ENCODE measurements at regions not wholly inside any gene's neighbourhood (a gene's known extent, or its start where the extent isn't known, plus 50 kb on each side); places are given as distances from the start of the nearest gene placed in this dataset.
"Not testable (repeated sequence)": the region's sequence is repeated elsewhere in the genome, so short reads cannot be mapped to it uniquely, and the experiment has no call there.

GRCh38 chr6:11961923-11962322, 50.2 kb upstream of the HIVEP1 start:
- no peak for DNase-seq

GRCh38 chr6:11960909-11961779, 51.0 kb upstream of the HIVEP1 start:
- no peak for DNase-seq

- DNase-seq = no peak
Observed at GRCh38 chr6:11956781-11957180, 55.3 kb upstream of the HIVEP1 start.

- DNase-seq = no peak
Observed at GRCh38 chr6:11953641-11954040, 58.5 kb upstream of the HIVEP1 start.

GRCh38 chr6:11952316-11952715, 59.8 kb upstream of the HIVEP1 start:
- no peak for DNase-seq

GRCh38 chr6:11951868-11952267, 60.2 kb upstream of the HIVEP1 start:
- no peak for DNase-seq

- DNase-seq = no peak
Observed at GRCh38 chr6:11950109-11950508, 62.0 kb upstream of the HIVEP1 start.

- DNase-seq = no peak
Observed at GRCh38 chr6:11947575-11947974, 64.5 kb upstream of the HIVEP1 start.

GRCh38 chr6:11947063-11947462, 65.0 kb upstream of the HIVEP1 start:
- DNase-seq = no peak

GRCh38 chr6:11944111-11944510, 68.0 kb upstream of the HIVEP1 start:
- DNase-seq = no peak

- no peak for DNase-seq
Observed at GRCh38 chr6:11943060-11943459, 69.1 kb upstream of the HIVEP1 start.

GRCh38 chr6:11942185-11942864, 69.8 kb upstream of the HIVEP1 start:
- no peak for DNase-seq

- not testable (repeated sequence) for DNase-seq
Observed at GRCh38 chr6:11940532-11941166, 71.5 kb upstream of the HIVEP1 start.

GRCh38 chr6:11938285-11938890, 73.7 kb upstream of the HIVEP1 start:
- no peak for DNase-seq

- no peak for DNase-seq
Observed at GRCh38 chr6:11934638-11935037, 77.5 kb upstream of the HIVEP1 start.

- DNase-seq = not testable (repeated sequence)
Observed at GRCh38 chr6:11932892-11933291, 79.2 kb upstream of the HIVEP1 start.

GRCh38 chr6:11931296-11932035, 80.6 kb upstream of the HIVEP1 start:
- DNase-seq = no peak

- DNase-seq = not testable (repeated sequence)
Observed at GRCh38 chr6:11930834-11931233, 81.3 kb upstream of the HIVEP1 start.

- DNase-seq = no peak
Observed at GRCh38 chr6:11930240-11930639, 81.9 kb upstream of the HIVEP1 start.

- no peak for DNase-seq
Observed at GRCh38 chr6:11929241-11929835, 82.8 kb upstream of the HIVEP1 start.

GRCh38 chr6:11926594-11927407, 85.3 kb upstream of the HIVEP1 start:
- no peak for DNase-seq

Data from NCI-H2081 treated with DMSO at 0.1 percent for 48 hours (cell line).